ENCODE measurements at regions not wholly inside any gene's neighbourhood (a gene's known extent, or its start where the extent isn't known, plus 50 kb on each side); places are given as distances from the start of the nearest gene placed in this dataset.

- no peak overlapping the region for H3K9ac ChIP-seq (ENCODE audit: low read depth, low read length)
- peaks cover 17% of the 10 kb centered on the region for H3K4me1 ChIP-seq (ENCODE audit: insufficient read depth, low read length)
- H3K4me3 ChIP-seq (ENCODE audit: low read length), result no peak overlapping the region
- 89% methylated on average over 4 of the region's 4 CpGs for WGBS
- H3K9me3 ChIP-seq (ENCODE audit: insufficient read depth, low read depth, low read length), result no peaks in the 10 kb centered on the region
- H3K36me3 ChIP-seq (ENCODE audit: insufficient read depth, low read length), result no peaks in the 10 kb centered on the region
- no peak overlapping the region for H3K27ac ChIP-seq (ENCODE audit: low read depth, low read length)
- no peaks in the 10 kb centered on the region for H3K27me3 ChIP-seq (ENCODE audit: insufficient read depth, low read length)
Observed at GRCh38 chrX:69554321-69554947, 50.3 kb downstream of the NALF2 start.

- Histone ChIP-seq H3K27me3 (ENCODE audit: insufficient read depth, low read length) (no peaks in the 10 kb centered on the region), H3K4me3 (ENCODE audit: low read length) (peak overlapping the region; percentile 34; the same call in 1 of the 2 replicates), H3K36me3 (ENCODE audit: insufficient read depth, low read length) (no peaks in the 10 kb centered on the region), H3K9me3 (ENCODE audit: insufficient read depth, low read depth, low read length) (no peaks in the 10 kb centered on the region), H3K27ac (ENCODE audit: low read depth, low read length) (peak overlapping the region; percentile 80; the same call in 1 of the 2 replicates), H3K9ac (ENCODE audit: low read depth, low read length) (peak overlapping the region; percentile 39; the same call in 1 of the 2 replicates), H3K4me1 (ENCODE audit: insufficient read depth, low read length) (peaks cover 17% of the 10 kb centered on the region)
- 70% methylated on average over 6 of the region's 6 CpGs for WGBS
Observed at GRCh38 chrX:69555481-69556041, 51.4 kb downstream of the NALF2 start.

GRCh38 chrX:69556060-69557011 is 52.2 kb downstream of the NALF2 start:
- 30% methylated on average over 16 of the region's 16 CpGs for WGBS

GRCh38 chrX:69562904-69563578 is 52.9 kb upstream of the EDA start:
- Histone ChIP-seq H3K9ac (ENCODE audit: low read depth, low read length) (no peak overlapping the region), H3K4me1 (ENCODE audit: insufficient read depth, low read length) (no peaks in the 10 kb centered on the region), H3K36me3 (ENCODE audit: insufficient read depth, low read length) (no peaks in the 10 kb centered on the region), H3K27me3 (ENCODE audit: insufficient read depth, low read length) (no peaks in the 10 kb centered on the region), H3K9me3 (ENCODE audit: insufficient read depth, low read depth, low read length) (0 out of 2 replicates have a peak, but pooled peaks cover 4% of the 10 kb centered on the region), H3K4me3 (ENCODE audit: low read length) (no peak overlapping the region), H3K27ac (ENCODE audit: low read depth, low read length) (no peak overlapping the region)
- WGBS, result 100% methylated on average over 1 of the region's 1 CpG

More at GRCh38 chrX:69556060-69557011, 52.2 kb downstream of the NALF2 start:
- no peaks in the 10 kb centered on the region for H3K27me3 ChIP-seq (ENCODE audit: insufficient read depth, low read length)
- H3K9ac ChIP-seq (ENCODE audit: low read depth, low read length), result peak overlapping the region; percentile 55; the same call in 1 of the 2 replicates
- no peaks in the 10 kb centered on the region for H3K9me3 ChIP-seq (ENCODE audit: insufficient read depth, low read depth, low read length)
- H3K4me1 ChIP-seq (ENCODE audit: insufficient read depth, low read length), result peaks cover 17% of the 10 kb centered on the region
- H3K36me3 ChIP-seq (ENCODE audit: insufficient read depth, low read length), result no peaks in the 10 kb centered on the region
- H3K27ac ChIP-seq (ENCODE audit: low read depth, low read length), result peak overlapping the region; percentile 80; the same call in 1 of the 2 replicates
- peak overlapping the region; percentile 34 for H3K4me3 ChIP-seq (ENCODE audit: low read length)

GRCh38 chrX:69564665-69565064 is 51.2 kb upstream of the EDA start:
- no peaks in the 10 kb centered on the region for H3K4me1 ChIP-seq (ENCODE audit: insufficient read depth, low read length)
- H3K4me3 ChIP-seq (ENCODE audit: low read length), result no peak overlapping the region
- H3K27ac ChIP-seq (ENCODE audit: low read depth, low read length), result peak overlapping the region; percentile 11; the same call in 1 of the 2 replicates
- 0 out of 2 replicates have a peak, but pooled peaks cover 4% of the 10 kb centered on the region for H3K9me3 ChIP-seq (ENCODE audit: insufficient read depth, low read depth, low read length)
- WGBS, result 85% methylated on average over 2 of the region's 2 CpGs
- H3K9ac ChIP-seq (ENCODE audit: low read depth, low read length), result no peak overlapping the region
- H3K27me3 ChIP-seq (ENCODE audit: insufficient read depth, low read length), result no peaks in the 10 kb centered on the region
- H3K36me3 ChIP-seq (ENCODE audit: insufficient read depth, low read length), result no peaks in the 10 kb centered on the region

- H3K27ac ChIP-seq (ENCODE audit: low read depth, low read length), result peak overlapping the region; percentile 12; the same call in 1 of the 2 replicates
- WGBS, result 77% methylated on average over 3 of the region's 3 CpGs
- H3K4me1 ChIP-seq (ENCODE audit: insufficient read depth, low read length), result no peaks in the 10 kb centered on the region
- no peaks in the 10 kb centered on the region for H3K36me3 ChIP-seq (ENCODE audit: insufficient read depth, low read length)
- H3K9ac ChIP-seq (ENCODE audit: low read depth, low read length), result no peak overlapping the region
- 0 out of 2 replicates have a peak, but pooled peaks cover 4% of the 10 kb centered on the region for H3K9me3 ChIP-seq (ENCODE audit: insufficient read depth, low read depth, low read length)
- no peaks in the 10 kb centered on the region for H3K27me3 ChIP-seq (ENCODE audit: insufficient read depth, low read length)
- H3K4me3 ChIP-seq (ENCODE audit: low read length), result no peak overlapping the region
Observed at GRCh38 chrX:69565247-69565815, 50.6 kb upstream of the EDA start.

All from HUES64 (cell line).